B cell (primary cell): ENCODE measurements at regions not wholly inside any gene's neighbourhood (a gene's known extent, or its start where the extent isn't known, plus 50 kb on each side); places are given as distances from the start of the nearest gene placed in this dataset.

ENCODE experiments used
- EZH2 ChIP-seq: IDR thresholded peaks from 2 replicates; pipeline ENCODE4 v1.6.1; 2012; ENCODE audit warnings: borderline replicate concordance, low read depth, mild to moderate bottlenecking, moderate library complexity, low read length; ENCODE audit not compliant: insufficient read depth, poor library complexity, severe bottlenecking
- TF ChIP-seq, protein P1 (sequence below): fragments of 200-600 bp; IDR thresholded peaks from one replicate; pipeline ENCODE4 v1.8.0; 2022; ENCODE audit warnings: antibody characterized with exemption, mild to moderate bottlenecking

DNA sequence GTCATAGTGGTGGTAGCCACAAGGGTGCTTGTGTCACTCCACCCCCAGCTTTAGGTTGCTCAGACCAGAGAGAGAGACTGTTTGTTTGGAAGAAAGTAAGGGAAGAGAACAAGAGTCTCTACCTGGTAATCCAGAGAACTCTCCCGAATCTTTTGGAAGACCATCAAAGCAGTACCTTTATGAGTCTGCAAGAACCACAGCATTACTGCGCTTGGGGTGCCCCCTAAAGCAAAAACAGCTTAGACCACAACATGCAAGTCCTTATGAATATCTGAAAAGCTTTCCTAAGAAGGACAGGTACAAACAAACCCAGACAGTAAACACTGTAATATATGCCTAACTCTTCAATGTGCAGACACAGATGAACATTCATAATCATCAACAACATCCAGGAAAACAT is 1398.6 kb upstream of the C9orf72 start:
- TF ChIP-seq, protein P1, sequence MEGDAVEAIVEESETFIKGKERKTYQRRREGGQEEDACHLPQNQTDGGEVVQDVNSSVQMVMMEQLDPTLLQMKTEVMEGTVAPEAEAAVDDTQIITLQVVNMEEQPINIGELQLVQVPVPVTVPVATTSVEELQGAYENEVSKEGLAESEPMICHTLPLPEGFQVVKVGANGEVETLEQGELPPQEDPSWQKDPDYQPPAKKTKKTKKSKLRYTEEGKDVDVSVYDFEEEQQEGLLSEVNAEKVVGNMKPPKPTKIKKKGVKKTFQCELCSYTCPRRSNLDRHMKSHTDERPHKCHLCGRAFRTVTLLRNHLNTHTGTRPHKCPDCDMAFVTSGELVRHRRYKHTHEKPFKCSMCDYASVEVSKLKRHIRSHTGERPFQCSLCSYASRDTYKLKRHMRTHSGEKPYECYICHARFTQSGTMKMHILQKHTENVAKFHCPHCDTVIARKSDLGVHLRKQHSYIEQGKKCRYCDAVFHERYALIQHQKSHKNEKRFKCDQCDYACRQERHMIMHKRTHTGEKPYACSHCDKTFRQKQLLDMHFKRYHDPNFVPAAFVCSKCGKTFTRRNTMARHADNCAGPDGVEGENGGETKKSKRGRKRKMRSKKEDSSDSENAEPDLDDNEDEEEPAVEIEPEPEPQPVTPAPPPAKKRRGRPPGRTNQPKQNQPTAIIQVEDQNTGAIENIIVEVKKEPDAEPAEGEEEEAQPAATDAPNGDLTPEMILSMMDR, result no peak
- no peak for TF ChIP-seq EZH2
